HepG2 (cell line): ENCODE measurements at regions not wholly inside any gene's neighbourhood (a gene's known extent, or its start where the extent isn't known, plus 50 kb on each side); places are given as distances from the start of the nearest gene placed in this dataset.

Experiments
- ATAC-seq: fragments of 200-7000 bp; cut with Tn5 transposase; 3 replicates; pipeline ENCODE4 v1.9.1; 2020; ENCODE audit warnings: mild to moderate bottlenecking, moderate library complexity
- BruUV-seq: library from RNA; stranded (reverse); fragments of 400-500 nt; replicated peaks from 2 replicates; lab custom pipeline; 2021; lab: Mats Ljungman, UMichigan
- CTCF ChIA-PET: fragments of 300-600 bp; formaldehyde crosslinking; extraction: SDS; loops from one replicate; lab custom pipeline; 2021; ENCODE audit warnings: low total read pairs, inconsistent platforms, low intra/inter-chr PET ratio; lab: Yijun Ruan, JAX
- POLR2A ChIA-PET: fragments of 350-600 bp; sonication (Branson Sonifier 250); formaldehyde crosslinking; loops from one replicate; lab custom pipeline; 2020; ENCODE audit warnings: antibody characterized with exemption, inconsistent platforms; lab: Yijun Ruan, JAX
- DNase-seq: peaks from one replicate; pipeline ENCODE4 v3.0.0-alpha.2; 2015; ENCODE audit warnings: low spot score
- FAIRE-seq: peaks from 3 replicates; lab custom pipeline; 2011; peaks lifted over from hg19 to GRCh38; lab: Jason Lieb, UNC
- H2AFZ ChIP-seq: one replicate; pipeline ENCODE4 v1.6.1; 2011; ENCODE audit warnings: low read length, inconsistent platforms
- H3K27ac ChIP-seq: fragments of 300-600 bp; 3 replicates; pipeline ENCODE4 v1.8.0; 2011; ENCODE audit warnings: mixed run types, mild to moderate bottlenecking, mixed read lengths, low read length, inconsistent platforms; ENCODE audit not compliant: insufficient read depth; ENCODE audit errors: extremely low read length
- H3K27me3 ChIP-seq, 2 experiments: fragments of 200-600 bp in 1 of 2; 2 replicates in 1 of 2; 3 replicates in 1 of 2; pipeline versions ENCODE4 v1.6.0 to v1.8.0; 2011; ENCODE audit warnings: low read length in 2 of 2, mild to moderate bottlenecking in 2 of 2, moderate library complexity in 2 of 2, inconsistent platforms in 1 of 2; ENCODE audit not compliant: insufficient read depth in 2 of 2, control insufficient read depth in 1 of 2
- H3K36me3 ChIP-seq, 2 experiments: fragments of 200-600 bp in 1 of 2; replicated peaks in 1 of 2; 2 replicates in 1 of 2; 3 replicates in 1 of 2; pipeline versions ENCODE4 v1.5.1 to v1.8.0; 2011; ENCODE audit warnings: low read length in 2 of 2, inconsistent platforms in 1 of 2; ENCODE audit not compliant: insufficient read depth in 2 of 2, control insufficient read depth in 1 of 2
- H3K4me1 ChIP-seq: 2 replicates; pipeline ENCODE4 v1.5.1; 2012; ENCODE audit warnings: low read length, inconsistent platforms; ENCODE audit not compliant: insufficient read depth
- H3K4me2 ChIP-seq: 2 replicates; pipeline ENCODE4 v1.6.0; 2011; ENCODE audit warnings: low read depth, low read length, inconsistent platforms
- H3K4me3 ChIP-seq, 3 experiments: fragments of 200-600 bp in 1 of 3; sonication (generic), shearing (Covaris generic) in 1 of 3; replicated peaks in 1 of 3; 2 replicates each; pipeline ENCODE4 v1.5.1; 2011 to 2016; ENCODE audit warnings: low read length in 3 of 3, inconsistent platforms in 2 of 3, low read depth in 2 of 3, mild to moderate bottlenecking in 2 of 3, control low read depth in 1 of 3, mixed read lengths in 1 of 3; ENCODE audit not compliant: insufficient read depth in 1 of 3
- H3K79me2 ChIP-seq: one replicate; pipeline ENCODE4 v1.6.1; 2011; ENCODE audit warnings: low read length, inconsistent platforms; ENCODE audit not compliant: insufficient read depth
- H3K9ac ChIP-seq: 2 replicates; pipeline ENCODE4 v1.6.0; 2011; ENCODE audit warnings: mild to moderate bottlenecking, low read depth, low read length, inconsistent platforms; ENCODE audit not compliant: insufficient read depth
- H3K9me3 ChIP-seq: 2 replicates; pipeline ENCODE4 v1.5.1; 2012; ENCODE audit warnings: mild to moderate bottlenecking, low read length
- H4K20me1 ChIP-seq: 2 replicates; pipeline ENCODE4 v1.6.0; 2011; ENCODE audit warnings: inconsistent platforms, mild to moderate bottlenecking, low read length, moderate library complexity; ENCODE audit not compliant: insufficient read depth
- GABPA ChIP-seq, 2 experiments: IDR thresholded peaks; 2 replicates each; pipeline ENCODE4 v1.6.1; 2011 to 2016; ENCODE audit warnings: low read depth in 2 of 2, low read length in 1 of 2, missing biosample characterization in 1 of 2, missing genetic modification characterization in 1 of 2
- HCFC1 ChIP-seq: fragments of 150-350 bp; IDR thresholded peaks from 2 replicates; pipeline ENCODE4 v1.6.1; 2014; ENCODE audit warnings: low read depth, low read length
- MTA3 ChIP-seq: sonication (generic); formaldehyde crosslinking; IDR thresholded peaks from 2 replicates; pipeline ENCODE4 v1.4.0; 2020; ENCODE audit warnings: missing genetic modification reagents
- PAF1 ChIP-seq: IDR thresholded peaks from 2 replicates; pipeline ENCODE4 v1.6.1; 2016; ENCODE audit warnings: missing genetic modification reagents, missing compliant biosample characterization
- RARG ChIP-seq: sonication (generic); formaldehyde crosslinking; IDR thresholded peaks from 2 replicates; pipeline ENCODE4 v1.4.0; 2020; ENCODE audit warnings: low read depth, mild to moderate bottlenecking, missing genetic modification reagents
- RBM22 ChIP-seq: fragments of 200-400 bp; formaldehyde crosslinking; optimal IDR thresholded peaks from 2 replicates; pipeline ENCODE3; 2017; ENCODE audit warnings: mild to moderate bottlenecking, low read length, moderate library complexity
- TSC22D2 ChIP-seq: sonication (generic); formaldehyde crosslinking; IDR thresholded peaks from 2 replicates; pipeline ENCODE4 v1.5.1; 2020; ENCODE audit warnings: missing genetic modification reagents, mild to moderate bottlenecking, borderline replicate concordance
- ZNF235 ChIP-seq: sonication (generic); formaldehyde crosslinking; IDR thresholded peaks from 2 replicates; pipeline ENCODE4 v1.8.1; 2023; ENCODE audit warnings: mild to moderate bottlenecking, missing genetic modification reagents, borderline replicate concordance
- ZNF577 ChIP-seq: sonication (generic); formaldehyde crosslinking; IDR thresholded peaks from 2 replicates; pipeline ENCODE4 v1.4.0; 2020; ENCODE audit warnings: mild to moderate bottlenecking, low read depth, missing genetic modification reagents, borderline replicate concordance
- ZNF678 ChIP-seq: sonication (generic); formaldehyde crosslinking; IDR thresholded peaks from 2 replicates; pipeline ENCODE4 v1.4.0; 2020; ENCODE audit warnings: mild to moderate bottlenecking, missing genetic modification reagents
- ZNF816 ChIP-seq: sonication (generic); formaldehyde crosslinking; IDR thresholded peaks from 2 replicates; pipeline ENCODE4 v1.8.0; 2022; ENCODE audit warnings: missing genetic modification reagents, mild to moderate bottlenecking, borderline replicate concordance
- WGBS: methylation state at CpG from one replicate; pipeline ENCODE4 v1.1.6; 2017; ENCODE audit warnings: low lambda C conversion rate; 5-methylcytosine and 5-hydroxymethylcytosine counted together
- in situ Hi-C: cut with HindIII; loops from 2 replicates; pipeline ENCODE4 v1.10.0; 2017; ENCODE audit warnings: low pct_unique_long_range_greater_than_20kb; ENCODE audit not compliant: extremely low pct_ligation_motif_present
- intact Hi-C: fragments of 100-400 bp; cut with micrococcal nuclease; formaldehyde crosslinking; loops from one replicate; pipeline ENCODE4 v1.10.0; 2022; ENCODE audit not compliant: unreplicated experiment
- TF ChIP-seq, protein P1 (sequence below): sonication (generic); formaldehyde crosslinking; conservative IDR thresholded peaks from 2 replicates; pipeline ENCODE4 v1.8.0; 2022; ENCODE audit warnings: mild to moderate bottlenecking, moderate library complexity, missing genetic modification reagents
- TF ChIP-seq, protein P2 (sequence below): sonication (generic); formaldehyde crosslinking; IDR thresholded peaks from 2 replicates; pipeline ENCODE4 v1.8.1; 2023; ENCODE audit warnings: mild to moderate bottlenecking, inconsistent platforms, moderate library complexity, missing genetic modification reagents, borderline replicate concordance
- TF ChIP-seq, protein P3 (sequence below): sonication (generic); formaldehyde crosslinking; IDR thresholded peaks from 2 replicates; pipeline ENCODE4 v1.8.0; 2022; ENCODE audit warnings: mild to moderate bottlenecking, missing genetic modification reagents, moderate library complexity
- TF ChIP-seq, protein P4 (sequence below): sonication (generic); formaldehyde crosslinking; IDR thresholded peaks from 2 replicates; pipeline ENCODE4 v1.9.0; 2021; ENCODE audit warnings: missing genetic modification reagents, borderline replicate concordance

DNA sequence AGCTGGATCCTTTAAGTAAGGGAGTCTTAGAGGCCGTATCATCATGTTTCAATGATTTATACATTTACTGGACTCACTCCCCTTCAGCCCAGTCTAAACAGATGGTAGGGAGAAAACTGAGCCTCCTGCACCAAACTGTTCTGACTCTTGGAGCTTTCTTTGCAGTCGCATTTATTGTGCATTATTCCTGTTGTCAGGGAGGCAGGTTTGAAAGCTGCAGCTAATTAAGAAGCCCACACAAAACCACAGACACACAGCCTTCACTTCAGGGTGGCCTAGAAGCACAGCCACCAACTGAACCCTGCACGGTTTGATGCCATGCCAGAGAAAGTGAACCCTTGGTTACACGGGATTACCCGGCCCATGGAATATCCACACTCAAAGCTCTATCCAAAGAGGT, 911.0 kb downstream of the UQCRFS1 start:
- WGBS: 0% methylated on average over 5 of the region's 5 CpGs
- no peak overlapping the region for H2AFZ ChIP-seq
- no peaks in the 10 kb centered on the region for H3K36me3 ChIP-seq
- ATAC-seq (no peak), DNase-seq (no peak), FAIRE-seq (no peak)
- no peak overlapping the region for H3K4me2 ChIP-seq
- intact Hi-C loops: no loop called here
- no peaks in the 10 kb centered on the region for H3K4me1 ChIP-seq
- no peaks in the 10 kb centered on the region for H3K27me3 ChIP-seq
- H3K9me3 ChIP-seq: peaks cover 95% of the 10 kb centered on the region
- H3K27ac ChIP-seq: no peak overlapping the region
- no peak overlapping the region for H3K4me3 ChIP-seq
- POLR2A ChIA-PET: no interaction called here
- in situ Hi-C loops: no loop called here
- no peak overlapping the region for H3K9ac ChIP-seq
- TF ChIP-seq ZNF678 (CRISPR knock-in tag) (no peak), RBM22 (no peak), MTA3 (no peak), TSC22D2 (CRISPR knock-in tag) (no peak)
- TF ChIP-seq, protein P1, sequence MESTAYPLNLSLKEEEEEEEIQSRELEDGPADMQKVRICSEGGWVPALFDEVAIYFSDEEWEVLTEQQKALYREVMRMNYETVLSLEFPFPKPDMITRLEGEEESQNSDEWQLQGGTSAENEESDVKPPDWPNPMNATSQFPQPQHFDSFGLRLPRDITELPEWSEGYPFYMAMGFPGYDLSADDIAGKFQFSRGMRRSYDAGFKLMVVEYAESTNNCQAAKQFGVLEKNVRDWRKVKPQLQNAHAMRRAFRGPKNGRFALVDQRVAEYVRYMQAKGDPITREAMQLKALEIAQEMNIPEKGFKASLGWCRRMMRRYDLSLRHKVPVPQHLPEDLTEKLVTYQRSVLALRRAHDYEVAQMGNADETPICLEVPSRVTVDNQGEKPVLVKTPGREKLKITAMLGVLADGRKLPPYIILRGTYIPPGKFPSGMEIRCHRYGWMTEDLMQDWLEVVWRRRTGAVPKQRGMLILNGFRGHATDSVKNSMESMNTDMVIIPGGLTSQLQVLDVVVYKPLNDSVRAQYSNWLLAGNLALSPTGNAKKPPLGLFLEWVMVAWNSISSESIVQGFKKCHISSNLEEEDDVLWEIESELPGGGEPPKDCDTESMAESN: no peak
- TF ChIP-seq, protein P2, sequence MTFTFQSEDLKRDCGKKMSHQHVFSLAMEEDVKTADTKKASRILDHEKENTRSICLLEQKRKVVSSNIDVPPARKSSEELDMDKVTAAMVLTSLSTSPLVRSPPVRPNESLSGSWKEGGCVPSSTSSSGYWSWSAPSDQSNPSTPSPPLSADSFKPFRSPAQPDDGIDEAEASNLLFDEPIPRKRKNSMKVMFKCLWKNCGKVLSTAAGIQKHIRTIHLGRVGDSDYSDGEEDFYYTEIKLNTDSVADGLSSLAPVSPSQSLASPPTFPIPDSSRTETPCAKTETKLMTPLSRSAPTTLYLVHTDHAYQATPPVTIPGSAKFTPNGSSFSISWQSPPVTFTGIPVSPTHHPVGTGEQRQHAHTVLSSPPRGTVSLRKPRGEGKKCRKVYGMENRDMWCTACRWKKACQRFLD: no peak
- no peaks in the 10 kb centered on the region for H4K20me1 ChIP-seq
- CTCF ChIA-PET: no interaction called here
- BruUV-seq: no TSS peak
- H3K79me2 ChIP-seq: no peaks in the 10 kb centered on the region

DNA sequence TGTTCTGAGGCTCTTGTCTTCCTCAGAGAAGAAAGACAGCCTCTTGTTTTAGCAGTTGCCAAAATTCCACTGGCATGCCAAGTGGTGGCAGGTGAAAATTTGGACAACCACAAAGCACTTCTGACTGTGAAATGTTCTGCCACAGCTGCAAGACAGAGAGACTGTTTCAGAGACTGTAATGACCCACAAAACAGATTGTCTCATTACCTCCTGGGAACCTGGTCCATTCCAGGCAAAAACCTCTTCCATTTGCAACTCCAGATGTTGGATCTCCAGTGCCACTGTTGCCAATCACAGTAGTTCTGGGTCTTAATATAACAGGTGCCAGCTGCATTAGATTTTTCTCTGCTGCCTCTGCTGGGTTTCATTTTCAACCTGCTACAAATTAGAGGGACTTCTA, 911.5 kb downstream of the UQCRFS1 start:
- ChIA-PET CTCF (no interaction called here), POLR2A (no interaction called here)
- H2AFZ ChIP-seq: no peak overlapping the region
- ATAC-seq (no peak), FAIRE-seq (no peak), DNase-seq (no peak)
- no peak overlapping the region for H3K9ac ChIP-seq
- H4K20me1 ChIP-seq: no peaks in the 10 kb centered on the region
- H3K4me3 ChIP-seq: no peak overlapping the region
- no peaks in the 10 kb centered on the region for H3K79me2 ChIP-seq
- no peak overlapping the region for H3K27ac ChIP-seq
- peaks cover 95% of the 10 kb centered on the region for H3K9me3 ChIP-seq
- BruUV-seq: no TSS peak
- intact Hi-C loops: no loop called here
- no peaks in the 10 kb centered on the region for H3K36me3 ChIP-seq
- in situ Hi-C loops: no loop called here
- H3K4me2 ChIP-seq: no peak overlapping the region
- no peaks in the 10 kb centered on the region for H3K4me1 ChIP-seq
- no peaks in the 10 kb centered on the region for H3K27me3 ChIP-seq
- TF ChIP-seq PAF1 (CRISPR knock-in tag) (no peak), ZNF235 (CRISPR knock-in tag) (no peak), ZNF816 (CRISPR knock-in tag) (no peak), ZNF577 (CRISPR knock-in tag) (no peak), RARG (CRISPR knock-in tag) (no peak), GABPA (IDR thresholded peaks at IDR 0.05; ENCODE audit: low read depth, low read length) (no peak), GABPA (CRISPR knock-in tag; IDR thresholded peaks at IDR 0.05; ENCODE audit: low read depth) (no peak), HCFC1 (no peak)
- TF ChIP-seq, protein P3, sequence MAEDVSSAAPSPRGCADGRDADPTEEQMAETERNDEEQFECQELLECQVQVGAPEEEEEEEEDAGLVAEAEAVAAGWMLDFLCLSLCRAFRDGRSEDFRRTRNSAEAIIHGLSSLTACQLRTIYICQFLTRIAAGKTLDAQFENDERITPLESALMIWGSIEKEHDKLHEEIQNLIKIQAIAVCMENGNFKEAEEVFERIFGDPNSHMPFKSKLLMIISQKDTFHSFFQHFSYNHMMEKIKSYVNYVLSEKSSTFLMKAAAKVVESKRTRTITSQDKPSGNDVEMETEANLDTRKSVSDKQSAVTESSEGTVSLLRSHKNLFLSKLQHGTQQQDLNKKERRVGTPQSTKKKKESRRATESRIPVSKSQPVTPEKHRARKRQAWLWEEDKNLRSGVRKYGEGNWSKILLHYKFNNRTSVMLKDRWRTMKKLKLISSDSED (CRISPR knock-in tag): no peak
- TF ChIP-seq, protein P4, sequence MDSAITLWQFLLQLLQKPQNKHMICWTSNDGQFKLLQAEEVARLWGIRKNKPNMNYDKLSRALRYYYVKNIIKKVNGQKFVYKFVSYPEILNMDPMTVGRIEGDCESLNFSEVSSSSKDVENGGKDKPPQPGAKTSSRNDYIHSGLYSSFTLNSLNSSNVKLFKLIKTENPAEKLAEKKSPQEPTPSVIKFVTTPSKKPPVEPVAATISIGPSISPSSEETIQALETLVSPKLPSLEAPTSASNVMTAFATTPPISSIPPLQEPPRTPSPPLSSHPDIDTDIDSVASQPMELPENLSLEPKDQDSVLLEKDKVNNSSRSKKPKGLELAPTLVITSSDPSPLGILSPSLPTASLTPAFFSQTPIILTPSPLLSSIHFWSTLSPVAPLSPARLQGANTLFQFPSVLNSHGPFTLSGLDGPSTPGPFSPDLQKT (CRISPR knock-in tag): no peak
